ENCODE measurements at regions not wholly inside any gene's neighbourhood (a gene's known extent, or its start where the extent isn't known, plus 50 kb on each side); places are given as distances from the start of the nearest gene placed in this dataset.

GRCh38 chr15:70469651-70470555 lies 293.5 kb downstream of the UACA start:
- DNase-seq = no peak

GRCh38 chr15:70469182-70469581 lies 294.2 kb downstream of the UACA start:
- no peak for DNase-seq

DNA sequence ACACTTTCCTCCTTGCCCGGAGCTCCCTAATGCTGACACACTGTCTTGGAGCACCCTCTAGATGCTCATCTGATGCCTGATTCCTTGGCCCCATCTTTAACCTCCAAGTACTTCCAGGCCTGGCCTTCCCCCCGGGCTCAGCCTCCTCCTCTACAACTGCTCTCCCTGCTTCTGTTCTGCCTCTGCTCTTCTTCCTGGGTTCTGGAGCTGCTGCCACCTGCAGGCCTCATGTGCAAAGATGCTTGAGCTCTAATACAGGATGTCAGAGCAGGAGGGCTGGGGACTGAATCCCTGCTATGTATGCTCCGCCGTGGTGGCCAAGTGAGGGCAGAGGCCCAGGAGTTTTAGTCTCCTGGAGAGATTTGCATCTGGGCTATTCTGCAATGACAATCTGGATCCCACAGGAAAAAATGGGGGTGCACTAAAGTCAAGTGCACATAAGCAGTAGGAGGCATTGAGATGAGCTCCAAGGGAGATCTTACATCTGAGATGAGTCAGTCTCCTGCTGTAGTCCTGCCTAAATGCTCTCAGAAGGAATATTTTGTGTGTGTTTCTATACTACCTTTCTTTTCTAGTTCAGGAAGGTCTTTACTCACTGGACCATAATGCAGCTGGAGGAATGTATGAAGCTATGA lies 296.3 kb downstream of the UACA start:
- DNase-seq = peak; percentile 37 to 55

- no peak for DNase-seq
Observed at GRCh38 chr15:70466305-70466704, 297.1 kb downstream of the UACA start.

GRCh38 chr15:70465812-70466211 lies 297.5 kb downstream of the UACA start:
- no peak for DNase-seq

DNA sequence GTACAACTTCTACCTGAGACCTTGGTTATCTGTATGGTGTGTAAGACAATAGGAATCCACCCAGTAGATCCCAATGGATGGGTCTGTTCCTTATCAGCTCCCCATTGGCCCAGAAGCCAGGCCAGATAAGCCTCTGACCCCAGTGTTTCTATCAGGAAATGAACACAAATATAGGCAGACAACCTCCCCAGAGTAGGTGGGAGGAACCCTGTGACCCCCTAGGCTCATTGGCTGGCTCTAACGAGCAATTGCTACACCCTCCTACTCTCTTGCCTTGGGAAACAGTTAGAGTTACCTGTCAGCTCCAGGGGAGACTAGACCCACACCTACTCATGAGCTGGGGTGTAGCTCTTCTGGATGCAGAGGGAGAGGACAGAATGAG lies 299.9 kb downstream of the UACA start:
- no peak for DNase-seq

DNA sequence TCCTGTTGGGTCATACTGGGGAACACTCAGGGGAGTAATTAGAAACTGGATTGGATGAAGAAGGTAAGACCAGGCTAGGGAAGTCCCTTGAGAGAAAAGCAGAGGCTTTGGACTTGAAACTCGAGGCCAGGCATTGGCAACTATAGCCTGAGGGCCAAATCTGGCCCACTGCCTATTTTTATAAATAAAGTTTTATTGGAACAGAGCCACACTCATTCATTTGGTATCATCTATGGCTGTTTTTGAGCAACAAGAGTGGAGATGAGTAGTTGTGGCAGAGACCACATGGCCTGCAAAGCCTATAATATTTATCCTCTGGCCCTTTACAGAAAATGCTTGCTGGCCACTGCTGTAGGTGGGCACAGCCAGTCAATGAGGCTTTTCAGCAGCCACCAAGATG lies 301.4 kb downstream of the UACA start:
- DNase-seq = no peak

GRCh38 chr15:70461017-70461416 lies 302.3 kb downstream of the UACA start:
- no peak for DNase-seq

GRCh38 chr15:70459312-70459711 lies 304.0 kb downstream of the UACA start:
- DNase-seq = no peak

- DNase-seq = no peak
Observed at GRCh38 chr15:70453766-70454165, 309.6 kb downstream of the UACA start.

GRCh38 chr15:70453238-70453637 lies 310.1 kb downstream of the UACA start:
- no peak for DNase-seq

DNA sequence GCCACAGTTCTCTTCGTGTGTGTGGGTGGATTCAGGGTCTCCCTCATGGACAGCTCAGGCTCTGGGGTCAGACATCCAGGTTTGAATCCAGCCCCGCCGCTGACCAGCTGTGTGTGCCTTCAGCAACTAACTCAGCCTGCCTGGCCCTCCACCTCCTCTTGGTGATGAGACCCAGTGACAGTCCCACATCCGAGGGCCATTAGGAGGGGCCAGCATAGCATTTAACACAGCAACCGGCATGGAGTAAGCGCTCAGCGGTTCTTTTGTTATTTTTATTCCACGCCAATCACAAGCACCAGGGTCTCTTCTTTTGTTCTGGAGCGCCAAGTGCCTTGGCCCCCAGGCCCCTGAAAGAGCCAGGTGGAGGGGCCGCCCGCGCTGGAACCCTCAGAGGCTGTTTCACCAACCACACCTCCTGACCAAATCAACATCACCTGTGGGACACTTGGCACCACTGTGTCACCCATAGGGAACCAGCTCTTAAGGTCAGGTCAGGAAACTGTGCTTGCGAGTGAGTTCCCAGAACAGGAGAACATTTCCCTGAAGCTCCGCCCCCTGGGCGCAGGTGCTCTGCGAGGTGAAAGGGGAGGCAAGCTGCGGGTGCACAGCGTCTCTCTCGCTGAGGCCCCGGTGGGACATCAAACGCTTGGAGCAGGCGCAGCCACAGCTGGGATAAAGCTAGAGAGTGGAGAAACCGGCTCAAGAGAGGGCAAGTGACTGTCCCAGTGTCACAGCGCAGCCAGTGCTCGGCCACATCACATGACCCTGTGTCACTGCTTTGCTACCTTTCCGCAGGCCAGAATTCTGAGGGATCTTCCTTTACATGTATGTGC lies 311.3 kb downstream of the UACA start:
- no peak for DNase-seq

DNA sequence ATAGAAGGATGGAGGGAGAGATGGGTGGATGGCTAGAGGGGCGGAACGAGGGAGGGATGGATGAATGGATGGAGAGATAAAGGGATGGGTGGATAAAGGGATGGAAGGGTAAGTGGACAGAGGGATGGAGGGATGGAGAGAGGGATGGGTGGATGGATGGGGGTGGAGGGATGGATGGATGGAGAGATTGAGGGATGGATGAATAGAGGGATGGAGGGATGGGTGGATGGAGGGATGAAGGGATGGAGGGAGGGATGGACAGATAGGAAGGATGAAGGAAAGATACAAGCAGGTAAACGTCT lies 313.3 kb downstream of the UACA start:
- no peak for DNase-seq

- DNase-seq = no peak
Observed at GRCh38 chr15:70449311-70450141, 313.8 kb downstream of the UACA start.

DNA sequence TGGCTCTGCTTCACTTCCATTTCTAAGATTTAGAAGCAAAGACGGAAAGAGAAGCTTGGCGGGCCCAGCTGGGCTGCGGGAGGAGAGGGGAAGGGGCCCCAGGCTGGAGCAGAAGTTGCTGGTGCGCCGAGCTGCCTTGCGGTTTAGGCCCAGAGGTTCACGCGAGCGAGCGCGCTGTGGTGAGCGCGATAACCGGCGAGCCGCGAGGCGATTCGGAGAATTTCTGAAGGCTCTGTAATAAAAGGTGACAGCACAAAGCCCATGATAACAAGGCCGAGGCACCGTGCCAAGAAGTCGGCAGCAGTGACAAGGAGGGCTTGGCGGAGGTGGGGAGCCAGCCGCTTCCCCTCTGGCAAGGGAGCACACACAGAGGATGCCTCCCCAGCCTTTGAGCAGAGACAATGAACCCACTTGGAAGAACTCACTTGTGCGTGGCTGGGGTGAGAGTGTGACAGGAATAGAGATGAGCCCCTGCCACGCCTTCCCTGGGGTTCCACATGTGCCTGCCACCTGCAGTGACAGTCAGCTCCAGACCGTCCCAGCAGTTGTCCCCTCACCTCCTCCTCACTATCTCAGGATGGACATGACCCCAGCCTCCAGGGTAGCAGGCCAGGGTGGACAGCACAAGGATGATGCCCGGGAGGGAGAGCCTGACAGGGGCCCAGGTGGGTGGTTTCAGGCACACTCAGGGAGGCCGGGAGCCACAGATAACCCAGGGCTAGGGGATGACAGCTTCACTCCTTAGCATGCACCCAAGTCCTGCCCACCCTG lies 315.2 kb downstream of the UACA start:
- DNase-seq = no peak

- DNase-seq = no peak
Observed at GRCh38 chr15:70447521-70447920, 315.8 kb downstream of the UACA start.

- no peak for DNase-seq
Observed at GRCh38 chr15:70447081-70447480, 316.3 kb downstream of the UACA start.

GRCh38 chr15:70443486-70444273 lies 319.7 kb downstream of the UACA start:
- no peak for DNase-seq

- no peak for DNase-seq
Observed at GRCh38 chr15:70442616-70443321, 320.6 kb downstream of the UACA start.

DNA sequence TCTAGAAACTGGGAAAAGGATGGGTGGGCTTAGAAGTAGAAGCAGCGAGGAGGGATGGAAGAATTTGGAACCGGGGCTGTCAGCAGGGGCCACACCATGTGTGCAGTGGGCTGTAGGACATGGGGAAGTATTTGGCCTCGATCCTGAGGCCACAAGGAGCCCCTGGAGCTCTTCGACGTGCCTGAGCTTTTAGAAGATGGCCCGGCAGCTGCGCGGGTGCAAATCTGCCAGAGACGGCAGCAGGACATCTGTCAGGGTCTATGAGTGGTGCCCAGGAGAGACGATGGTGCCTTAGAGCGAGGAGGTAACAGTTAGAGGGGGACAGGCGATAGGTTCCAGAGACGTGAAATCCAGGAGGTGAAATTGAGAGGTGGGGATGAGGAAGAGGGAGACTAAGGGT lies 321.1 kb downstream of the UACA start:
- no peak for DNase-seq
